GM12873 (cell line): ENCODE measurements at regions not wholly inside any gene's neighbourhood (a gene's known extent, or its start where the extent isn't known, plus 50 kb on each side); places are given as distances from the start of the nearest gene placed in this dataset.

ENCODE experiments used
- CTCF ChIP-seq: IDR thresholded peaks from 2 replicates; pipeline ENCODE4 v1.5.1; 2012; ENCODE audit warnings: low read depth, mild to moderate bottlenecking, moderate library complexity, low read length, control low read depth; ENCODE audit not compliant: insufficient read depth; ENCODE audit errors: missing control alignments

DNA sequence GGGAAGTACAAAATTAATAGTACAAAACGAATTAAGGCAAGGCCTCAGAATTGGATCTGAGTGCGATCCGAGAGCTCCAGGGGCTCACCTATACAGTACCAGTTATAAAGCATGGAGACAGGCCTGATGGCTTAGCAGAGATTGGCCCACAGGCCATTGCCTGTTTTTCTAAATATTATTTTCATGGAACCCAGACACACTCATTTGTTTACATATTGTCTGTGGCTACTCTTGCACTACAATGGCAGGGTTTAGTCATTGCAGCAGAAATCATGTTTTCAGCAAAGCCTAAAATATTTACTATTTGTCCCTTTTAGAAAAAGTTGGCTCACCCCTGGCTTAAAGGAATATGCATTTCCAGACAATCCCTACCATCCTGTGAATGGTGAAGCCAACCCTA, 578.9 kb downstream of the PLPP3 start:
- no peak for TF ChIP-seq CTCF

DNA sequence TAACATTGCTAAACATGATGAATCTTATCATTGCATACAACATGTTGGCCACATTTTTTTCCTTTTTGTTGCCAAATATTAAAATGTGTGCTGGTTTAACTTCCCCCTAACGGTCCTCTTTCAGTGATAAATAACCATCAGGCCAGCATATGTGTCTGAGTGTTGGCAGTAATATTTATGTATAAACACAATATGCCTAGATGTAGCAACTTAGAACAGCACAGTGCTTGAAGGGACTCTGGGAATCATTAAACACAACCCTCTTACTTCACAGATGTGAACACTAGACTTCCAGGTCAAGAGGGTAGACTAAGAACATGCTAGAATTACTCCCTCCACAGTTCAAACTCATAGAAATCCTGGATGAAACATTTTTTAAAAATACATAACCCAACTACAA, 581.8 kb downstream of the PLPP3 start:
- no peak for TF ChIP-seq CTCF

- TF ChIP-seq CTCF, result no peak
Observed at GRCh38 chr1:55993646-55994318, 585.6 kb downstream of the PLPP3 start.

DNA sequence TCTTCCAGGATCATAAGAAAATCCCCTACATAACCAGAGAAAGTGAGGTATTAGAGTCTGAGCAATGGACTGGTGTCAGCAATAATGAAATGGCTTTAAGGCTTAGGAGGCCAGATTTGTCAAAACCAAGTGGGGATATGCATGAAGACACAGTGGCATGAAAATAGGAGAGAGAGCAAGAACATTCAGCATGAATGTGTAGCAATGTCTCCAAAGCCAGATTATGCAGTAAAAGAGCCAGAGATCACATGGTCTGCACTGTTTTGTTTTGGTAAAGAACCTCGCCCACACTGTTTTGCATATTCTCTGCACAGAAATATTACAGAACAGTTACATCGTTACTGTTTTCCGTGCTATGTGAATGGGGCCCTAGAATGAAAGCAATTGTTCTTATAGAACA, 589.4 kb downstream of the PLPP3 start:
- TF ChIP-seq CTCF, result no peak

DNA sequence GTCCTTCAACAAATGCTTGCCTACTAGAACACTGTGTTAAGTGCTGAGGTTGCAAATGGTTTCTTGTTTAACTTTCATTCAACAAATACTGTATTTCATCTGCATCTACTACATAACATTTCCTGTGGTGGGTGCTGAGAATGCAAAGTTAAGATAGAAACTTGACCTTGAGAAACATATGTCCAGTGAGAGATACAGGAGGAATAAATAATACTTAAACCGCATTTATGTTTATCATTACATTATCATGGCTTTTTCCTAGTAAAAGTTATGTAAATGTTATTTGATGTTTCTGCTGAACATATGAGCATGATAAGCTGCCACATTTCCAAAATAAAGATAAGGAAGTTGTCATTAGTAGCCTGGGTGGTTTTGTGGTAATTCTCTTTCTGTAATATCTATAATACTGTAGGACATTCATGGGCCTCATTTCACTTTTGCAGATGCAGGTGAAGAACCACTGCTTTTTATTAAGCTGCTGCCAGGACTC, 590.4 kb downstream of the PLPP3 start:
- TF ChIP-seq CTCF, result no peak

DNA sequence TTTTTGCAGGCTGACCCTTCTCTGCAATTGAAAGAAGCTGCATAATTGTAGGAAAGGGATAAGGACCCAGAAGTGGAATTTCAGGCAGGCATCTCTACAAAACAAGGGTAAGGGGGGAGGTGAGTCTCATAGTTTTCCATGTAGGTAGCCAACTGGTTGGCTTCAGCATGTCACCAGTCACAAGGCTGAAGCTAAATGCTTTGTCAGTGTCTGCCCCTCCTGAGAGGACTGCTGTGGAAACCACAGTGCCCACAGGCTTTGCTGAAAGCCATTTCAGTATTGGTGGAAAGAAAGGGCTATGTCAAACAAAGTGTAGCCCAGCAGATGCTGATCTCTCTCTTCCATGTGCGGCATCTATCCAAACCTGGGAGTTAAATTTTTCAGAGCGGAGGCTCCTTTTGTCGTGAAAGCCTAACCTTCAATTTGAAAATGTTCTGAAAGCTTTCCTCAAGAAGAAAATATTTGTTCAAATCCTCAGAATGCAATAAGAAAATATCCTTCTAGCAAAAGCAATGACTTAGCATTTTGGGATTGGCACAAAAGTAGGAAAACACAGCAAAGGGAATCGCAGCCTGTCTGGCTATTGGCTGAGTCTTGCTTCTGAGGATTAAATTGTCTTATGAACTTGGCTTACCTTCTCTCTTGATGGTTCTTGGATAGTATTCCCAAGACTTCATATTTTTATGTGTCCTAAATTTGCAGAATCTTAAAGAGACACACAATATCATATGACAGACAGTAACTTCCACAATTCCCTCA, 591.7 kb downstream of the PLPP3 start:
- no peak for TF ChIP-seq CTCF

- TF ChIP-seq CTCF, result no peak
Observed at GRCh38 chr1:55986003-55986402, 593.4 kb downstream of the PLPP3 start.
